CD4-positive, alpha-beta T cell (primary cell): ENCODE measurements at regions not wholly inside any gene's neighbourhood (a gene's known extent, or its start where the extent isn't known, plus 50 kb on each side); places are given as distances from the start of the nearest gene placed in this dataset.

Experiments
- ATAC-seq: fragments of 200-7000 bp; cut with Tn5 transposase; one replicate; pipeline ENCODE4 v1.10.0; 2022; ENCODE audit warnings: mild to moderate bottlenecking; ENCODE audit not compliant: poor library complexity
- CTCF ChIA-PET: fragments of 350-600 bp; sonication (Branson Sonifier 250); formaldehyde crosslinking; loops from one replicate; lab custom pipeline; 2021; ENCODE audit warnings: antibody characterized with exemption, inconsistent platforms; lab: Charles Lee
- POLR2A ChIA-PET: fragments of 350-600 bp; sonication (Branson Sonifier 250); formaldehyde crosslinking; loops from one replicate; lab custom pipeline; 2021; ENCODE audit warnings: antibody characterized with exemption, inconsistent platforms; lab: Charles Lee
- DNase-seq, 14 experiments: peaks; one replicate each; pipeline ENCODE4 v3.0.0-alpha.2; 2013 to 2020; ENCODE audit warnings: mixed read lengths in 2 of 14
- H3K27ac ChIP-seq, 2 donors: one replicate each; pipeline versions ENCODE4 v1.5.1 to v1.7.0; 2013; ENCODE audit warnings: low read length in 2 of 2, low read depth in 1 of 2, mild to moderate bottlenecking in 1 of 2
- H3K27me3 ChIP-seq, 2 experiments: 1 replicate in 1 of 2; 2 replicates in 1 of 2; pipeline versions ENCODE4 v1.6.1 to v1.7.0; 2013; ENCODE audit warnings: low read length in 2 of 2, control low read depth in 1 of 2, mild to moderate bottlenecking in 1 of 2, moderate library complexity in 1 of 2; ENCODE audit not compliant: insufficient read depth in 2 of 2, control insufficient read depth in 1 of 2
- H3K36me3 ChIP-seq: one replicate; pipeline ENCODE4 v1.6.1; 2013; ENCODE audit warnings: low read length, control low read depth; ENCODE audit not compliant: insufficient read depth
- H3K4me1 ChIP-seq: one replicate; pipeline ENCODE4 v1.6.1; 2013; ENCODE audit warnings: low read length, control low read depth; ENCODE audit not compliant: insufficient read depth
- H3K4me3 ChIP-seq: one replicate; pipeline ENCODE4 v1.5.1; 2013; ENCODE audit warnings: mild to moderate bottlenecking, low read length, moderate library complexity
- H3K9me3 ChIP-seq, 2 experiments: 1 replicate in 1 of 2; 2 replicates in 1 of 2; pipeline versions ENCODE4 v1.6.1 to v1.7.0; 2013; ENCODE audit warnings: low read length in 2 of 2, mild to moderate bottlenecking in 2 of 2, control low read depth in 1 of 2, moderate library complexity in 1 of 2; ENCODE audit not compliant: control insufficient read depth in 1 of 2, insufficient read depth in 1 of 2
- H3K27ac Mint-ChIP-seq: one replicate; pipeline ENCODE4 v1.8.0; 2020; ENCODE audit warnings: mixed read lengths
- H3K27me3 Mint-ChIP-seq: one replicate; pipeline ENCODE4 v1.8.0; 2021; ENCODE audit warnings: mixed read lengths
- H3K36me3 Mint-ChIP-seq: one replicate; pipeline ENCODE4 v1.8.0; 2021; ENCODE audit warnings: low read depth, mixed read lengths
- H3K4me1 Mint-ChIP-seq: one replicate; pipeline ENCODE4 v1.8.0; 2021; ENCODE audit warnings: low read depth, mixed read lengths
- H3K4me3 Mint-ChIP-seq: one replicate; pipeline ENCODE4 v1.8.0; 2020; ENCODE audit warnings: mild to moderate bottlenecking, mixed read lengths
- H3K9me3 Mint-ChIP-seq: one replicate; pipeline ENCODE4 v1.8.0; 2020; ENCODE audit warnings: mixed read lengths
- CTCF ChIP-seq: fragments of 200-600 bp; IDR thresholded peaks from one replicate; pipeline ENCODE4 v1.8.0; 2022; ENCODE audit warnings: antibody characterized with exemption, mild to moderate bottlenecking
- intact Hi-C, 2 experiments: fragments of 100-400 bp; cut with DNase I in 1 of 2; cut with micrococcal nuclease in 1 of 2; formaldehyde crosslinking; loops; one replicate each; pipeline versions ENCODE4 v1.15.1 to v1.9.0; 2023 to 2025; cut with DNase I, micrococcal nuclease

GRCh38 chr6:18314317-18314997 is 50.1 kb upstream of the DEK start:
- Histone ChIP-seq H3K27ac (no peak overlapping the region), H3K9me3 (no peaks in the 10 kb centered on the region), H3K4me3 (no peak overlapping the region), H3K27me3 (peaks cover 0 to 5% of the 10 kb centered on the region in 2 experiments), H3K36me3 (no peaks in the 10 kb centered on the region), H3K4me1 (no peaks in the 10 kb centered on the region)
- no peak for ATAC-seq
- H3K4me3 Mint-ChIP-seq, result no peak overlapping the region
- DNase-seq, result no peak
- no peak for TF ChIP-seq CTCF
- H3K27ac Mint-ChIP-seq, result no peak overlapping the region
- H3K4me1 Mint-ChIP-seq, result no peaks in the 10 kb centered on the region
- H3K9me3 Mint-ChIP-seq, result no peaks in the 10 kb centered on the region
- intact Hi-C loops, result no loop called here
- H3K36me3 Mint-ChIP-seq, result no peaks in the 10 kb centered on the region
- CTCF ChIA-PET, result no interaction called here
- POLR2A ChIA-PET, result no interaction called here
- H3K27me3 Mint-ChIP-seq, result peaks cover 20% of the 10 kb centered on the region
